ENCODE measurements at regions not wholly inside any gene's neighbourhood (a gene's known extent, or its start where the extent isn't known, plus 50 kb on each side); places are given as distances from the start of the nearest gene placed in this dataset.

DNA sequence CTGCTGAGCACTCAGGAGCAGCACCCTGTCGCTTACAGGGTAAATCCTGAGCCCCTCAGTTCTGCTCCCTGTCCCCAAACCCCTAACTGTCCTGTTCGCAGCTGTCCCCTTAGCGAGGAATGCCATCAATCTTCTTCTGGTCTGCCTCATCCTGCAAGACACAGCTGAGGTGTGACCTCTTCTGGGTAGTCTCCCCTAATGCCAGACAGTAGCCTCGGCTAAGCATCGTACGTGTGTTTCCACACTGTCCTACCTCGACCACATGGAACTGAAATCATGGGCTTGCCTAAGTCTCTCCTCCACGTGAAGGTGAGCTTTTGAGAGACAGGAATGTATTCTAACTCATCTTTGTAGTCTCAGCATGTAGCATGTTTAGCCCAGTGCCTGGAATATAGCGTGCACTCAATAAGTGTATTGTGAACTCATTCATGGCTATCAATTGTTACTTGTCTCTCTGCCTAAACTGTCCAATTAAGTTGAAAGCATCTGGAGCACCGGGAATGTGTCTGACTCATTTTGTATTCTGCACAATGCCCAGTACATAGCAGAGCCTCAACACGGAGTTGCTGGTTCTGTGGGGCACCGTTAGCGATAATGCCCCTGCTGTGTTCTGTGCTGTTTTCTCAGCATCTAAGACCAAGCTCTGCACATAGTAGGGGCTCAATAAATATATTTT is 90.2 kb downstream of the HES1 start:
- Histone ChIP-seq H3K9me3 (no peaks in the 10 kb centered on the region), H3K36me3 (no peaks in the 10 kb centered on the region), H3K4me3 (no peak overlapping the region), H3K4me1 (peaks cover 3 to 8% of the 10 kb centered on the region in 2 donors), H3K27me3 (no peaks in the 10 kb centered on the region), H3K27ac (no peak overlapping the region)
- TF ChIP-seq POLR2A (IDR thresholded peaks at IDR 0.05) = no peak
- TF ChIP-seq POLR2AphosphoS5 (IDR thresholded peaks at IDR 0.05) = no peak
- TF ChIP-seq, protein P1, sequence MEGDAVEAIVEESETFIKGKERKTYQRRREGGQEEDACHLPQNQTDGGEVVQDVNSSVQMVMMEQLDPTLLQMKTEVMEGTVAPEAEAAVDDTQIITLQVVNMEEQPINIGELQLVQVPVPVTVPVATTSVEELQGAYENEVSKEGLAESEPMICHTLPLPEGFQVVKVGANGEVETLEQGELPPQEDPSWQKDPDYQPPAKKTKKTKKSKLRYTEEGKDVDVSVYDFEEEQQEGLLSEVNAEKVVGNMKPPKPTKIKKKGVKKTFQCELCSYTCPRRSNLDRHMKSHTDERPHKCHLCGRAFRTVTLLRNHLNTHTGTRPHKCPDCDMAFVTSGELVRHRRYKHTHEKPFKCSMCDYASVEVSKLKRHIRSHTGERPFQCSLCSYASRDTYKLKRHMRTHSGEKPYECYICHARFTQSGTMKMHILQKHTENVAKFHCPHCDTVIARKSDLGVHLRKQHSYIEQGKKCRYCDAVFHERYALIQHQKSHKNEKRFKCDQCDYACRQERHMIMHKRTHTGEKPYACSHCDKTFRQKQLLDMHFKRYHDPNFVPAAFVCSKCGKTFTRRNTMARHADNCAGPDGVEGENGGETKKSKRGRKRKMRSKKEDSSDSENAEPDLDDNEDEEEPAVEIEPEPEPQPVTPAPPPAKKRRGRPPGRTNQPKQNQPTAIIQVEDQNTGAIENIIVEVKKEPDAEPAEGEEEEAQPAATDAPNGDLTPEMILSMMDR (IDR thresholded peaks at IDR 0.05) = no peak
- no peak for DNase-seq (ENCODE audit: low spot score in 2 of 2)
- intact Hi-C loops (cut with DNase I; ENCODE audit: low total_unique reads) = no loop called here

DNA sequence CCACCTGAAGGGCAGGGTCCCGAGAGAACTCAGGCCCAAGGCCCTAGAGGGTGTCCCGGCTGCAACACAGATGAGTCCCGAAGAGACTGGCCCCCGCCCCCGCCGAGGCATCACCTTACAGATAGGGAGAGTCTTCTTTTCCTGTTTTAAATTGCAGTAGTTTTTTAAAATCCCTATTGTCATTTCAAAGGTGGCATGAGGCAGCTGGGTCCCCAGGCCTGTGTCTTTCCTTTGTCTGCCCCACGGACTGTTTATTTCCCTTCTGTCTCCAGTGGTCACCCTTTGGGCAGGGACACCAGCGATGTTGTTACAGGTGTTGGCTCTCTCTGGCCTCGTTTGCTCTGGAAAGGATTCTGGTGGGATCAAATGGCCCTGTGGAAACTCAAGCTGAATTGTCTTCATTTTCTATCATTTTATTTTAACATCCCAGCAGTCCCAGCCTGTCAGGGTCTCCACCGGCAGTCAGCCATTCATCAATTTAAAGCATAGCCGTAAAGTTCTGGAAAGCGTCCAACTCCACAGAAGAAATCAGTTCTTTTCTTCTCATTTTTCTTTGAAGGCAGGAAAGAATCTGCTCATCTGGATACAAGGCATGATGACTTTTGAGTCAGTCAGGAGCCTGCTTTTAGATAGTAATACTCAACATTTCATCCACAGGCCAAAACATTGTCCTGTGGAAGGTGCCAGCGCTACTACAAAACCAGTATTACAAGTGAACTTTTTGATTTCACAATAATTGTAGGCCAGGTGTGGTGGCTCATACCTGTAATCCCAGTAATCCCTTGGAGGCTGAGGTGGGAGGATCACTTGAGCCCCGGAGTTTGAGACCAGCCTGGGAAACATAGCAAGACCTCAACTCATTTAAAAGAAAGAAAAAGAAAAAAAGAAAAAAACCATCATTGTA is 96.2 kb downstream of the HES1 start:
- no peaks in the 10 kb centered on the region for H3K4me1 ChIP-seq
- no peaks in the 10 kb centered on the region for H3K27me3 ChIP-seq
- H3K36me3 ChIP-seq = no peaks in the 10 kb centered on the region
- no peaks in the 10 kb centered on the region for H3K9me3 ChIP-seq
- intact Hi-C loops (cut with DNase I; ENCODE audit: low total_unique reads) = no loop called here
- no peak overlapping the region for H3K27ac ChIP-seq
- DNase-seq (ENCODE audit: low spot score in 2 of 2) = peak in 1 of 2 donors; percentile 60
- TF ChIP-seq, protein P1 (IDR thresholded peaks at IDR 0.05) = no peak
- TF ChIP-seq POLR2A (IDR thresholded peaks at IDR 0.05) (no peak), POLR2AphosphoS5 (IDR thresholded peaks at IDR 0.05) (peak in 1 of 3 donors; percentile 49)
- no peak overlapping the region for H3K4me3 ChIP-seq

DNA sequence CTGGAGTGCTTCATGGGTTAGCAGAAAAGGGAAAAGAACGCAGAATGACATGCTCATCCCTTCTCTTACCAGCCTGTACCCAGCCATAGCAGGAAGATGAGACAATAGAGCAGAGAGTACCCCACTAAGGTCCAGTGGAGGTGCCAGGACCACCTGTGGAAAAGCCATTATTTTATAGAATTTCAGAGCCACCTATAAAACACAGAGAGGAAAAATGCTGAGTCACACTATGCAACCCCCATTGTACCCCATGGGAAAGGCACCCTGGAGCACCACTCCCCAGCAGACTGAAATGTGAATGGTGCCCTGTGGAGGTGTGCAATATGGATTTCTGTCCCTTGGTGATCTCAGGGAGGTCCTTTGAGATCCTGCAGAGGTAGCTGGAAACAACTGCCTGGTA is 97.2 kb downstream of the HES1 start:
- H3K4me3 ChIP-seq = no peak overlapping the region
- no peaks in the 10 kb centered on the region for H3K27me3 ChIP-seq
- no peak for TF ChIP-seq POLR2AphosphoS5 (IDR thresholded peaks at IDR 0.05)
- TF ChIP-seq POLR2A (IDR thresholded peaks at IDR 0.05) = no peak
- TF ChIP-seq, protein P1 (IDR thresholded peaks at IDR 0.05) = no peak
- intact Hi-C loops (cut with DNase I; ENCODE audit: low total_unique reads) = no loop called here
- H3K36me3 ChIP-seq = no peaks in the 10 kb centered on the region
- DNase-seq (ENCODE audit: low spot score in 2 of 2) = no peak
- H3K27ac ChIP-seq = no peak overlapping the region
- H3K9me3 ChIP-seq = no peaks in the 10 kb centered on the region
- H3K4me1 ChIP-seq = no peaks in the 10 kb centered on the region

DNA sequence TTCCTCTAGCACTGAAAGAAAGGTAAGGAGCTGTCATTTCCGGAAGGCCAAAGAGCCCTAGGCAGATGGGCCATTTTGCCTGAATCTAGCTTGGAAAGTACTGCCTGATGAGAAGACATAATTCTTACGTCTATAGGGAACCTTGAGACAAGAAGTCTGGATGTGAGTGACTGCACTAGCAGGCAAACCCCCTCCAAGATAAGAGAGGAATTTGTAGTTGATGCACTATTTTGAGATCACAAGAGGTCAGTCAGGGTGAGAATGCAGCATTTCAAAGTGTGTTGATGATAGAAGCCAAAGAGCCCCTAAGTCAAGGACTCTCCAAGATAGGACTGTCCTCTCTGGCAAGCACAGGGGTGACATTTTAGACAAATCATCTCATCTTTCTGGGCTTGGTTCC is 99.2 kb downstream of the HES1 start:
- Histone ChIP-seq H3K9me3 (no peaks in the 10 kb centered on the region), H3K36me3 (no peaks in the 10 kb centered on the region), H3K4me3 (no peak overlapping the region), H3K27ac (no peak overlapping the region), H3K27me3 (no peaks in the 10 kb centered on the region), H3K4me1 (no peaks in the 10 kb centered on the region)
- intact Hi-C loops (cut with DNase I; ENCODE audit: low total_unique reads) = no loop called here
- no peak for DNase-seq (ENCODE audit: low spot score in 2 of 2)
- TF ChIP-seq, protein P1 (IDR thresholded peaks at IDR 0.05) = no peak
- TF ChIP-seq POLR2A (IDR thresholded peaks at IDR 0.05) (no peak), POLR2AphosphoS5 (IDR thresholded peaks at IDR 0.05) (no peak)

DNA sequence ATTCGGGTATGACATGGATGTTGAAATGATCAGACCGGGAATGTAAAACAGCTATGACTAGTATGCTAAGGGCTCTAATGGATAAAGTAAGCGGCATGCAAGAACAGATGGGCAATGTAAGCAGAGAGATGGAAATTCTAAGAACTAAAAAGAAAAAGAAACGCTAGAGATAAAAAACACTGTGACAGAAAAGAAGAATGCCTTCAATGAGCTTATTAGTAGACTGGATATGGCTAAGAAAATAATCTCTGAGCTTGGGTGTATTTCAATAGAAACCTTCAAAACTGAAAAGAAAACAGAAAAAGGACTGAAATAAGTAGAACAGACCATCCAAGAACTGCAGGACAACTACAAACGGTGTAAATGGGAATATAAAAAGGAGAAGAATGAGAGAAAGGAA is 101.2 kb downstream of the HES1 start:
- Histone ChIP-seq H3K4me1 (no peaks in the 10 kb centered on the region), H3K36me3 (no peaks in the 10 kb centered on the region), H3K4me3 (no peak overlapping the region), H3K27ac (no peak overlapping the region), H3K9me3 (no peaks in the 10 kb centered on the region), H3K27me3 (no peaks in the 10 kb centered on the region)
- TF ChIP-seq POLR2AphosphoS5 (IDR thresholded peaks at IDR 0.05) = no peak
- TF ChIP-seq, protein P1 (IDR thresholded peaks at IDR 0.05) = no peak
- no peak for TF ChIP-seq POLR2A (IDR thresholded peaks at IDR 0.05)
- DNase-seq (ENCODE audit: low spot score in 2 of 2) = no peak
- intact Hi-C loops (cut with DNase I; ENCODE audit: low total_unique reads) = no loop called here

Measured in breast epithelium (tissue), 4 donors.